ENCODE measurements at regions not wholly inside any gene's neighbourhood (a gene's known extent, or its start where the extent isn't known, plus 50 kb on each side); places are given as distances from the start of the nearest gene placed in this dataset.
A peak's percentile ranks its signal among the peaks of the same experiment; 100 is the strongest.
"Not testable (repeated sequence)": the region's sequence is repeated elsewhere in the genome, so short reads cannot be mapped to it uniquely, and the experiment has no call there.

DNA sequence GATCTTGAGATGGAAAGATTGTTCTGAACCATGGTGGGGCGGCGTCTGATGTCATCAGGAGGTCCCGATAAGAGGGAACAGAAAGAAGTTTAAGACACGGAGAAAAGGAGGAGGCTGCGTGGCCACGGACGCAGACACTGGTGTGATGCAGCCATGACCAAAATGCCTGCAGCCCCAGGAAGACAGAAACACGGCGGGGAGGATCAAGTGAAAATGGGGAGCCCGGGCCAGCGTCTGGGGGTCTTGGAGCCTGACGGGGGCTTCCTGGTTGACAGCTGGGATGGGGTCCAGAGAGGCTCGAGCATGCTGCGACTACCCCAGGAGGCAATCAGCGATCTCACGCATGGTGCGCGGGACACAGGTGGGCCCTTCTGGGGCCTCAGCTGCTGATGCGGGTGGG, 119.7 kb downstream of the NPIPB11 start:
- H3K36me3 ChIP-seq (replicated peaks in 1 of 2; ENCODE audit: control insufficient read depth in 1 of 2, insufficient read depth in 2 of 2, low read length in 2 of 2); H3K27ac ChIP-seq (ENCODE audit: extremely low read length, insufficient read depth, low read length); H3K9me3 ChIP-seq (ENCODE audit: low read length); in situ Hi-C loops (cut with HindIII; ENCODE audit: extremely low pct_ligation_motif_present, low pct_unique_long_range_greater_than_20kb); H3K4me2 ChIP-seq (ENCODE audit: low read depth, low read length); ATAC-seq; BruUV-seq (replicated peaks); H3K4me3 ChIP-seq (replicated peaks in 1 of 3; ENCODE audit: insufficient read depth in 1 of 3, low read depth in 2 of 3, low read length in 3 of 3); H3K27me3 ChIP-seq (ENCODE audit: control insufficient read depth in 1 of 2, insufficient read depth in 2 of 2, low read length in 2 of 2); DNase-seq (ENCODE audit: low spot score); intact Hi-C loops (cut with micrococcal nuclease; ENCODE audit: unreplicated experiment); POLR2A ChIA-PET; H4K20me1 ChIP-seq (ENCODE audit: insufficient read depth, low read length); FAIRE-seq; H2AFZ ChIP-seq (ENCODE audit: low read length); H3K79me2 ChIP-seq (ENCODE audit: insufficient read depth, low read length); CTCF ChIA-PET (ENCODE audit: low intra/inter-chr PET ratio, low total read pairs); H3K9ac ChIP-seq (ENCODE audit: insufficient read depth, low read depth, low read length): not testable (repeated sequence)
- 96% methylated on average over 18 of the region's 19 CpGs for WGBS (ENCODE audit: low lambda C conversion rate)
- peaks cover 84% of the 10 kb centered on the region for H3K4me1 ChIP-seq (ENCODE audit: insufficient read depth, low read length)

DNA sequence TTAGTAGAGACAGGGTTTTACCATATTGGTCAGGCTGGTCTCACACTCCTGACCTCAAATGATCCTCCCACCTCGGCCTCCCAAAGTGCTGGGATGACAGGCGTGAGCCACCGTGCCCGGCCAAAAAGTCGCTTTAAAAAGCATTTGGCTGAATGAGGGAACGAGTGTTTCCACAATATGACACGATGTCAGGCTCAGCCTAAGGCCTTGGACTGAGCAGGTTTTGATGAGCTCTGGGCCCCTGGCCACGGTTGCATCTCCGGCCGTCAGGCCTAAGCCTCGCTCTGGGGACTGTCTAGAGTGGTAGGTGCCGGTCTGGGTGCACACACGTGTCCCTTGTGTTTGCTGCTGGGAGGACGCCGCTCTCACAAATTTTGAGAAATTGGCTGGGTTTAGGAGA, 120.3 kb downstream of the NPIPB11 start:
- CTCF ChIA-PET (ENCODE audit: low intra/inter-chr PET ratio, low total read pairs); H3K9me3 ChIP-seq (ENCODE audit: low read length); POLR2A ChIA-PET; H3K27me3 ChIP-seq (ENCODE audit: control insufficient read depth in 1 of 2, insufficient read depth in 2 of 2, low read length in 2 of 2); ATAC-seq; H3K4me3 ChIP-seq (replicated peaks in 1 of 3; ENCODE audit: insufficient read depth in 1 of 3, low read depth in 2 of 3, low read length in 3 of 3); in situ Hi-C loops (cut with HindIII; ENCODE audit: extremely low pct_ligation_motif_present, low pct_unique_long_range_greater_than_20kb); H3K4me2 ChIP-seq (ENCODE audit: low read depth, low read length); H3K27ac ChIP-seq (ENCODE audit: extremely low read length, insufficient read depth, low read length); H3K9ac ChIP-seq (ENCODE audit: insufficient read depth, low read depth, low read length); DNase-seq (ENCODE audit: low spot score); H4K20me1 ChIP-seq (ENCODE audit: insufficient read depth, low read length); intact Hi-C loops (cut with micrococcal nuclease; ENCODE audit: unreplicated experiment); H2AFZ ChIP-seq (ENCODE audit: low read length); H3K79me2 ChIP-seq (ENCODE audit: insufficient read depth, low read length); FAIRE-seq; BruUV-seq (replicated peaks); H3K36me3 ChIP-seq (replicated peaks in 1 of 2; ENCODE audit: control insufficient read depth in 1 of 2, insufficient read depth in 2 of 2, low read length in 2 of 2): not testable (repeated sequence)
- TF ChIP-seq ZBTB38 (CRISPR knock-in tag; IDR thresholded peaks at IDR 0.05) = peak; percentile 76
- WGBS (ENCODE audit: low lambda C conversion rate) = 98% methylated on average over 15 of the region's 15 CpGs
- peaks cover 78% of the 10 kb centered on the region for H3K4me1 ChIP-seq (ENCODE audit: insufficient read depth, low read length)

All from HepG2 (cell line).